Cardiac fibroblast (primary cell): ENCODE measurements at regions not wholly inside any gene's neighbourhood (a gene's known extent, or its start where the extent isn't known, plus 50 kb on each side); places are given as distances from the start of the nearest gene placed in this dataset.

ENCODE experiments used
- DNase-seq, 2 donors: peaks; one replicate each; pipeline versions ENCODE4 v3.0.0 to v3.0.0-alpha.2; 2010; ENCODE audit warnings: low read depth in 2 of 2
- H3K4me3 ChIP-seq, 2 donors: replicated peaks in 1 of 2; 1 replicate in 1 of 2; 2 replicates in 1 of 2; pipeline ENCODE4 v1.5.1; 2011; ENCODE audit warnings: low read depth in 2 of 2, low read length in 2 of 2, mild to moderate bottlenecking in 2 of 2, moderate library complexity in 1 of 2
- TF ChIP-seq, protein P1 (sequence below): IDR thresholded peaks from one replicate; pipeline ENCODE4 v1.5.1; 2011; ENCODE audit warnings: low read depth, mild to moderate bottlenecking, low read length, inconsistent platforms

DNA sequence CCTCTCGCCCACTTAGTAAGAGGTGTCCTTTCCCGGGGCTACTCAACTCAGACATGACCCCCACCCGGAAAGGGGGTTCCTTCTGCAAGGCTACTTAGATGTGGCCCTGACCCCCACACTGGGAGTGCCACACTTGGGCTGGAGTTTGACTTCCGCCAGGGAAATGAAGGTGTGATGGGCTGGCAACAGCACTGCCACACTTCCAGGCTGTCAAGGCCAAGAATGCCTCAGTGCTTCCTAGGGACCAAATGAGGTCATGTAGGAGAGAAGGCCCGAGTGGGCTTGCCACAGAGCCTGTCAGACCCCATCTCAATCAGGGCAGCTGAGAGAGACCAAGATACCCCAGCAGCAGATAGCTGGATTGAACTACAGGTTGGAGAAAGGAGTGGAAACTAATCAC, 55.5 kb downstream of the DRD1 start:
- TF ChIP-seq, protein P1, sequence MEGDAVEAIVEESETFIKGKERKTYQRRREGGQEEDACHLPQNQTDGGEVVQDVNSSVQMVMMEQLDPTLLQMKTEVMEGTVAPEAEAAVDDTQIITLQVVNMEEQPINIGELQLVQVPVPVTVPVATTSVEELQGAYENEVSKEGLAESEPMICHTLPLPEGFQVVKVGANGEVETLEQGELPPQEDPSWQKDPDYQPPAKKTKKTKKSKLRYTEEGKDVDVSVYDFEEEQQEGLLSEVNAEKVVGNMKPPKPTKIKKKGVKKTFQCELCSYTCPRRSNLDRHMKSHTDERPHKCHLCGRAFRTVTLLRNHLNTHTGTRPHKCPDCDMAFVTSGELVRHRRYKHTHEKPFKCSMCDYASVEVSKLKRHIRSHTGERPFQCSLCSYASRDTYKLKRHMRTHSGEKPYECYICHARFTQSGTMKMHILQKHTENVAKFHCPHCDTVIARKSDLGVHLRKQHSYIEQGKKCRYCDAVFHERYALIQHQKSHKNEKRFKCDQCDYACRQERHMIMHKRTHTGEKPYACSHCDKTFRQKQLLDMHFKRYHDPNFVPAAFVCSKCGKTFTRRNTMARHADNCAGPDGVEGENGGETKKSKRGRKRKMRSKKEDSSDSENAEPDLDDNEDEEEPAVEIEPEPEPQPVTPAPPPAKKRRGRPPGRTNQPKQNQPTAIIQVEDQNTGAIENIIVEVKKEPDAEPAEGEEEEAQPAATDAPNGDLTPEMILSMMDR, result no peak
- H3K4me3 ChIP-seq, result no peak overlapping the region
- no peak for DNase-seq

DNA sequence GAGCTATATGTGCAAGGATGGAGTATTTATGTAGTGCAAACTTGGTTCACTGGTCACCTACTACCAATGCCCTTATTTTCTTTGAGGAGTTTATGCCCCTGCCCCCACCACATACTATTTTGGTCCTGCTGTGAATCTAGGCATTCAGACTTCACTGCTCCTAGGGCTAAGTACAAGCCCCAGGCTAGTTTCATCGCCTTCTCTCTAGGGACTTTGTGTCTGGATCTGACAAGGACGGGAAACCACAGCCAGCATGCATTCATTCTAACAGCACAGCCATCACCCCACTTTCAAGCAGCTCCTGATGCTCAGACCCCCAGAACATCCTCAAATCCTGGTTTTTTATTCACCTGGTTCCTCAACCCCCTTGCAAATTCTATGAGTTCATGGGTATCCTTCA, 56.8 kb downstream of the DRD1 start:
- no peak for DNase-seq
- H3K4me3 ChIP-seq, result no peak overlapping the region

DNA sequence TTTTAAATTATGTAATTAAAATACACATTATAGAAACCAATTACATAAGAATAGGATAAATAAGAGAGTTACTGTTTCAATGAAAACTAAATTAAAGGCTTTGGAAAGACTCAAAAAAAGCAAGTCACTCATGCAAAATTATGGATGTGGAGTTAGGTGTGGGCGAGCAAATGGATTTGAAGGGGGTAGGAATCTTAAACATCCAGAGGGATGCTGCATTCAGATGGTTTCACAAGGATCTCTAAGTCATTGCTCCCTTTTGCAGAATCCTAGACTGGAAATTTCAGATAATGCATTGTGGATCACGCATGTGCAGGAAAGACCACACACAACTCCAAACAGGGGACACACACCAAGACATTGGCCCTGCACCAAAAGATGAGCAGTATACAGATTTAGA, 57.5 kb downstream of the DRD1 start:
- TF ChIP-seq, protein P1, result no peak
- no peak for DNase-seq
- H3K4me3 ChIP-seq, result no peak overlapping the region

More for the DNA sequence above, 56.8 kb downstream of the DRD1 start:
- TF ChIP-seq, protein P1, result no peak

DNA sequence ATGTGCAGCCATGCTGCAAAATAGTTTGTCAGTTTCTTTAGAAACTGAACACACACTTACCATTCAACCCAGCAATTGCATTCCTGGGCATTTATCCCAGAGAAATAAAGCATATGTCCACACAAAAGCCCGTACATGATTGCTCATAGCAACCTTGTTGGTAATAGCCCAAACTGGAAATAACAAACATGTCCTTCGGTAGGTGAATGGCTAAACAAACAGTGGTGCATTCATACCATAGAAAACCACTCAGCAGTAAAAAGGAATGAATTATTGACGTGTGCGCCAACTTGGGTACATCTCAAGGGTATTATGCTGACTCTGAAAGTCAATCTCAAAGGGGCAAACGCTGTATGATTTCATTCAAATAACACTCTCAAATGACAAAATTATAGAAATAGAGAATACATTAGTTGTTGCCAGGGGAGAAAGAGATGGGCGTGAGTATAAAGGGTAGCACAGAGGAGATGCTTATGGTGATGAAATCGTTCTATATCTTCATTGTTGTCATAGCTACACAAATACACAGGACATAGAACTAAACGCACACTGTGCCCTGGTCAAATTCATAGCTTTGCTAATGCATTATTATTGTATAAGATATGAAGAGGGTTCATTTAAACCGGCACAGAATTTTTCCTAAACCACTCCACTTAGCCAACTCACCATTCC, 58.2 kb downstream of the DRD1 start:
- H3K4me3 ChIP-seq, result no peak overlapping the region
- DNase-seq, result no peak
- TF ChIP-seq, protein P1, result no peak

DNA sequence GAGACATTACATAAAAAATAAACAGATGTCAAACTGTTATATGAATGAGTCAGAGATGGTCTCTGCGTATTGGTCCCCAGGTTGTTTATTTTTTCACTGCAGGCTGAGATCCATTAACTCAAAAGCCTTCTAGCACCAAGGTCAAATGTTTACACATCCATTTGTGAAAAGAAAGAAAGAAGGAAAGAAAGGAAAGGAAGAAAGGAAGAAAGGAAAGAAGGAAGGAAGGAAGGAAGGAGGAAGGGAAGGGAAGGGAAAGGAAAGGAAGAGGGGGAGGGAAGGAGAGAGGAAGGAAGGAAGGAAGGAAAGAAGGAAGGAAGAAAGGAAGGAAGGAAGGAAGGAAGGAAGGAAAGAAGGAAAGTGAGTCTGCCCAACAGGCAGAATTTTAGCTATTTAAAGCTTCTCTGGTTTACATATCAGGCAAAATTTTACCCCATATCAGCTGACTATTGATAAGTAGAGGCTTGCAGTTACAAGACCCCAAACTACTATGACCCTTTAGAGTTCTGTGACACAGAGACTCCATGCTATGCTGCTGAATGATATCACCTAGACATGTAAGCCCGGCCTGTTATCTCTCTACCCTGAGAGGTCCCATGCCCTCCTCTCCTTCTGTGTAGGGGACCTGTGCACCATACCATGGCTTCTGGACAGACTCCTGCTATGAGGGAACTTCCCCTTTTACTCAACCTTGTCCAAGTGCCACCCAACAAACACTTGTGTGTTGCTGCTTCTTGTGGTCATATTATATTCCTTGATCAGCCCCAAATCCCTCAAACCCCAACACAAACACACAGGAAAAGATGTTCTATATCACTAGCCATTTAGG, 59.0 kb downstream of the DRD1 start:
- TF ChIP-seq, protein P1, result no peak
- DNase-seq, result no peak

DNA sequence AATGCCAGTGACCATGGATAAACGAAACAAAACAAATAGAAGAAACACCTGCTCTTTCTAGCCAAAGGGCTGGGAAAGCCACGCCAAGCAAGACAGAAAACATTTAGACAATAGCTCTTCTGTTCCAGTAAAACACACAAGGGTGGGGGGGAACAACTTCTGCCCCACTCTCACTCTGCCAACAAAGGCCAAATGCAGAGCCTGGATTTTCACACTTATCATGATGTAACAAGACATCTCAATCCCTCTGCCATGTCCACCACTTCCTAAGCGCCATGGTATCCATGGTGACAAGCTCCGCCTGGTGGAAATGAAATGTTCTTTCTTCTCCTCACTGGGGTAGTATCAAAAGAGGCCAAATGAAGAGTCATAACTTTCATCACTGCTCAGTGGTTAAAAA, 60.6 kb downstream of the DRD1 start:
- TF ChIP-seq, protein P1, result no peak
- no peak overlapping the region for H3K4me3 ChIP-seq
- DNase-seq, result no peak

More for the DNA sequence above, 59.0 kb downstream of the DRD1 start:
- no peak overlapping the region for H3K4me3 ChIP-seq
